ENCODE measurements at regions not wholly inside any gene's neighbourhood (a gene's known extent, or its start where the extent isn't known, plus 50 kb on each side); places are given as distances from the start of the nearest gene placed in this dataset.

GRCh38 chr4:35836596-35836995, 407.7 kb downstream of the ARAP2 start:
- no peak for DNase-seq (ENCODE audit: low read depth)
- no peak overlapping the region for H3K4me3 ChIP-seq (ENCODE audit: low read length)
- no peak for TF ChIP-seq CTCF (conservative IDR thresholded peaks at IDR 0.05; ENCODE audit: low read length)

- H3K4me3 ChIP-seq (ENCODE audit: low read length) = no peak overlapping the region
Observed at GRCh38 chr4:35867057-35867456, 377.3 kb downstream of the ARAP2 start.

GRCh38 chr4:35872273-35872672, 372.0 kb downstream of the ARAP2 start:
- H3K4me3 ChIP-seq (ENCODE audit: low read length) = no peak overlapping the region
- DNase-seq (ENCODE audit: low read depth) = no peak
- no peak for TF ChIP-seq CTCF (conservative IDR thresholded peaks at IDR 0.05; ENCODE audit: low read length)

More at GRCh38 chr4:35867057-35867456, 377.3 kb downstream of the ARAP2 start:
- no peak for DNase-seq (ENCODE audit: low read depth)
- no peak for TF ChIP-seq CTCF (conservative IDR thresholded peaks at IDR 0.05; ENCODE audit: low read length)

GRCh38 chr4:35879479-35879878, 364.8 kb downstream of the ARAP2 start:
- DNase-seq (ENCODE audit: low read depth) = no peak
- no peak for TF ChIP-seq CTCF (conservative IDR thresholded peaks at IDR 0.05; ENCODE audit: low read length)
- no peak overlapping the region for H3K4me3 ChIP-seq (ENCODE audit: low read length)

- H3K4me3 ChIP-seq (ENCODE audit: low read length) = no peak overlapping the region
- no peak for DNase-seq (ENCODE audit: low read depth)
- no peak for TF ChIP-seq CTCF (conservative IDR thresholded peaks at IDR 0.05; ENCODE audit: low read length)
Observed at GRCh38 chr4:35883108-35883507, 361.2 kb downstream of the ARAP2 start.

GRCh38 chr4:35884714-35885480, 359.4 kb downstream of the ARAP2 start:
- H3K4me3 ChIP-seq (ENCODE audit: low read length) = no peak overlapping the region
- DNase-seq (ENCODE audit: low read depth) = no peak
- no peak for TF ChIP-seq CTCF (conservative IDR thresholded peaks at IDR 0.05; ENCODE audit: low read length)

- H3K4me3 ChIP-seq (ENCODE audit: low read length) = no peak overlapping the region
- no peak for DNase-seq (ENCODE audit: low read depth)
- no peak for TF ChIP-seq CTCF (conservative IDR thresholded peaks at IDR 0.05; ENCODE audit: low read length)
Observed at GRCh38 chr4:35897808-35898207, 346.5 kb downstream of the ARAP2 start.
